KOPT-K1 (cell line): ENCODE measurements at regions not wholly inside any gene's neighbourhood (a gene's known extent, or its start where the extent isn't known, plus 50 kb on each side); places are given as distances from the start of the nearest gene placed in this dataset.
A peak's percentile ranks its signal among the peaks of the same experiment; 100 is the strongest.
"Not testable (repeated sequence)": the region's sequence is repeated elsewhere in the genome, so short reads cannot be mapped to it uniquely, and the experiment has no call there.

ENCODE experiments used
- H3K27ac ChIP-seq: fragments of 200-600 bp; sonication (generic); 2 replicates; pipeline ENCODE4 v1.5.1; 2016; ENCODE audit warnings: antibody characterized with exemption, mild to moderate bottlenecking, low read depth, low read length; ENCODE audit not compliant: poor library complexity, severe bottlenecking
- H3K36me3 ChIP-seq: fragments of 200-600 bp; sonication (generic); 2 replicates; pipeline ENCODE4 v1.5.1; 2017; ENCODE audit warnings: antibody characterized with exemption, mild to moderate bottlenecking, low read length, moderate library complexity; ENCODE audit not compliant: insufficient read depth
- H3K9me3 ChIP-seq: fragments of 200-600 bp; sonication (generic); 2 replicates; pipeline ENCODE4 v1.5.1; 2017; ENCODE audit warnings: antibody characterized with exemption, low read length, mild to moderate bottlenecking; ENCODE audit not compliant: insufficient read depth, poor library complexity, severe bottlenecking

GRCh38 chr6:130494729-130495128 lies 128.9 kb downstream of the TMEM200A start:
- H3K27ac ChIP-seq = no peak overlapping the region
- H3K9me3 ChIP-seq = peaks cover 16% of the 10 kb centered on the region
- H3K36me3 ChIP-seq = no peaks in the 10 kb centered on the region

DNA sequence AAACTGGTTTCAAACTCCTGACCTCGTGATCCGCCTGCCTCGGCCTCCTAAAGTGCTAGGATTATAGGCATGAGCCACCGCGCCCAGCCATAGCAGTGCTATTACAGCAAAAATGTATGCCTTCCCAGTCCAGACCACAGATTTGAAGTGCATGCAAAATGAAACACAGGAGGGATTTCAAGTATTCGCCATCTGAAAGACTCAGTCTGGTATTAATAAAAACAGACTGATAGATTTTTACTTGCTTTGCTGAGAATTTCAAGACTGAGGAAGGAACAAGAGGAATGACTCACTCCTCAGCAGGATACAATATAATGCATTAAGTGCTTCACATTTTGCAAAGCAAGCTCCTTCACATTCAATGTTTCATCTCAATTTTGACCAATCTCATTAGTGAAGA lies 134.9 kb downstream of the TMEM200A start:
- no peak overlapping the region for H3K27ac ChIP-seq

GRCh38 chr6:130503146-130503545 lies 137.3 kb downstream of the TMEM200A start:
- Histone ChIP-seq H3K9me3 (no peaks in the 10 kb centered on the region), H3K36me3 (no peaks in the 10 kb centered on the region), H3K27ac (no peak overlapping the region)

More for the DNA sequence above, 134.9 kb downstream of the TMEM200A start:
- Histone ChIP-seq H3K9me3 (no peaks in the 10 kb centered on the region), H3K36me3 (no peaks in the 10 kb centered on the region)

- Histone ChIP-seq H3K36me3 (no peaks in the 10 kb centered on the region), H3K27ac (no peak overlapping the region), H3K9me3 (peaks cover 13% of the 10 kb centered on the region)
These were observed 140.2 kb downstream of the TMEM200A start for GRCh38 chr6:130505808-130506598.

GRCh38 chr6:130507005-130507665 lies 141.3 kb downstream of the TMEM200A start:
- Histone ChIP-seq H3K9me3 (peaks cover 18% of the 10 kb centered on the region), H3K27ac (peak overlapping the region; percentile 18)
- not testable (repeated sequence) for H3K36me3 ChIP-seq

GRCh38 chr6:130507666-130508028 lies 141.8 kb downstream of the TMEM200A start:
- peak overlapping the region; percentile 18 for H3K27ac ChIP-seq
- H3K9me3 ChIP-seq = peaks cover 18% of the 10 kb centered on the region

DNA sequence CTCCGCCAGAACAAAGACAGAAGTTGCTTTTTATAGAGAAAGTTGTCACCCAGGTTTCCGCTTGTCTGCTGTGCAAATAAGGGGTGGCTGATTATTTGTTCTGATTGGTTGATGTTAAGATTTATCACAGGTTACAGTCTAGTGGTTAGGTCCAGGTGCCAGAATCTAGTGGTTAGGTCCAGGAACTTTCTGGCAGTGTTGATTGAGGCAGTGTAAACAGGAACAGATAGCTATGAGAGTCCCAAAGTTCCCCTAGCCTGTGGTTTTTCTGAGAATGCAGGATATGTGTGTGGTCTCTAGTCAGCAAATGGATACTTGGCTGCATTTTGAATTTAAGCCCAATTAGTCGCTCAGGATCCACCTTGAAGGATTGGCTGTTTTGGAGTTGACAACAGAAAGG lies 148.0 kb downstream of the TMEM200A start:
- Histone ChIP-seq H3K36me3 (no peaks in the 10 kb centered on the region), H3K27ac (peak overlapping the region; percentile 88), H3K9me3 (peaks cover 40% of the 10 kb centered on the region)

More at GRCh38 chr6:130507666-130508028, 141.8 kb downstream of the TMEM200A start:
- no peaks in the 10 kb centered on the region for H3K36me3 ChIP-seq

DNA sequence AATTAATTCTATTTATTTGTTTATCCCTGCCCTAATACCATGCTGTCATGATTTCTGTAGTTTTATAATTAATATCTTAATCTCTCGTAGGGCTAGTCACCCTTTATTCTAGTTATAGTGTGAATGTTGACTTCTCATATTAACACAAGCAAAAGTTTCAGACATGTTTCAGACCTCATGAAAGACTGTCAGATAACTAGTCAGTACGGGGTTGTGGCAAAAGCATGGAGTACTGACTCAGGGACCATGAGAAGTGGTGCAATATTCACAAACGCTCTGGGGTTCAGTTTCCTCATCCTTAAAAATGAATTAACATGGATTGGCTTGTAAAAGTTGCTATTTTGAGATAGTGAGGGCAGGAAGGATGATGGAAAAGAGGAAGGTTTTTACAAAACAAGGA lies 148.9 kb downstream of the TMEM200A start:
- Histone ChIP-seq H3K9me3 (peaks cover 40% of the 10 kb centered on the region), H3K36me3 (no peaks in the 10 kb centered on the region), H3K27ac (peak overlapping the region; percentile 88)

- Histone ChIP-seq H3K36me3 (no peaks in the 10 kb centered on the region), H3K27ac (peak overlapping the region; percentile 88), H3K9me3 (peaks cover 34% of the 10 kb centered on the region)
These were observed 149.5 kb downstream of the TMEM200A start for GRCh38 chr6:130515306-130515705.

- peaks cover 35% of the 10 kb centered on the region for H3K9me3 ChIP-seq
- no peaks in the 10 kb centered on the region for H3K36me3 ChIP-seq
- H3K27ac ChIP-seq = no peak overlapping the region
These were observed 150.8 kb downstream of the TMEM200A start for GRCh38 chr6:130516604-130517003.

GRCh38 chr6:130517444-130517931 lies 151.7 kb downstream of the TMEM200A start:
- peak overlapping the region; percentile 46 for H3K27ac ChIP-seq

DNA sequence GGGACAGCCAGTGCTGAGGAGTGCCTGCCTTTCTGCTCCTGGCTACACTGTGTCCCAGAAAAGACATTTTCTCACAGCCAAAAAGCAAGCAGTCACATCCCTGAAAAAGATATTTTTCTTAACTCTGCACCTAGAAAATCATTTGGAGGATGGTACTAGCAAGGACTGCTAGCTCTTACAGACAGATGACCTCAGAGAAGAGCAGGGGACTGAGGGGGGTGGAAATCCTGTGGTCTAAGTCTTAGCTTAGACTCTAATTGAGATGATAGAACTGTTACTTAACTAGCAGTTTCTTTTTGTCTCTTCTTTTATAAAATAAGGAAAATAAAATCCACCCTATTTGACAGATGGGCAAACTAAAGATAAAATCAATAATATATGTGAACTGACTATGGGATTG lies 152.8 kb downstream of the TMEM200A start:
- Histone ChIP-seq H3K36me3 (no peaks in the 10 kb centered on the region), H3K27ac (peak overlapping the region; percentile 46), H3K9me3 (peaks cover 48% of the 10 kb centered on the region)

More at GRCh38 chr6:130517444-130517931, 151.7 kb downstream of the TMEM200A start:
- Histone ChIP-seq H3K36me3 (no peaks in the 10 kb centered on the region), H3K9me3 (peaks cover 43% of the 10 kb centered on the region)

DNA sequence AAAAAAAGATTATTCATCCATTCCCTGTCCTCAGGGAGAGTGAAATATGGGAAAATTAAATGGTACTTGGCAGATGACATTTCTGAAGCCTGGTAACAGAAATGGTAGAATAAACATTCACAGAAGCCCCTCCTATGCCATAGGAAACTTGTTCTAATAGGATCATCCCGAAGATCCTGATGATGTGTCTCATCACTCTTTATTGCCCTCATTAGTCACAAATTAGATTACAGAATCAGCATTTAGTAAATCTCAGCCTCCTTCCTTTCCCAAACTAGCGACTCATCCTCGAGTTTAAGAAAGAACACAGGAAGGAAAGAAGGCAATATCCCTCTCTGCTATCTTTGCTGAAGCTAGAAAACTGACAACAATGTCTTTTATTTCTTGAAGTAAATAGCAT lies 154.4 kb downstream of the TMEM200A start:
- Histone ChIP-seq H3K9me3 (peaks cover 44% of the 10 kb centered on the region), H3K36me3 (no peaks in the 10 kb centered on the region), H3K27ac (no peak overlapping the region)

GRCh38 chr6:130520801-130521200 lies 155.0 kb downstream of the TMEM200A start:
- Histone ChIP-seq H3K36me3 (no peaks in the 10 kb centered on the region), H3K9me3 (peaks cover 38% of the 10 kb centered on the region), H3K27ac (no peak overlapping the region)

- Histone ChIP-seq H3K36me3 (no peaks in the 10 kb centered on the region), H3K9me3 (peaks cover 36% of the 10 kb centered on the region), H3K27ac (peak overlapping the region; percentile 73)
These were observed 158.7 kb downstream of the TMEM200A start for GRCh38 chr6:130524552-130524951.
